ENCODE measurements at regions not wholly inside any gene's neighbourhood (a gene's known extent, or its start where the extent isn't known, plus 50 kb on each side); places are given as distances from the start of the nearest gene placed in this dataset.
"Not testable (repeated sequence)": the region's sequence is repeated elsewhere in the genome, so short reads cannot be mapped to it uniquely, and the experiment has no call there.

DNA sequence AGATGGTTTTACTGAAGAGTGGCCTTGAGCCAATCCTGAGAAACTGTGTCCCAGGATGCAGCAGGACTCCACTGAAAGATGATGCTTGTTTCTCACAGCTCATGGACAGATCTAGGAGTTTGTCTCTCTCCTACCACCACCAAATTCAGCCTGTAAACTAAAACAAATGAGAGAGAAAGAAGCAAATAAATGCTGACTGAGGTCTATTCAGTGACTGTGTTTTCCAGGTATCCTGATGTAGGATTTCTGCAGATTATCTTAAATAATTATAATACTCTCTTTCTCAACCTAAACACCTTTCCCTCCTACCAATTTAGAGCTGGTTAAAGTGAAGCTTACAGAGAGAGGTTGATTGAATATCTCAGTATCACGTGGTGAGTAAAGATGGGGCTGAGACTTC lies 599.6 kb upstream of the LCORL start:
- DNase-seq, result no peak

DNA sequence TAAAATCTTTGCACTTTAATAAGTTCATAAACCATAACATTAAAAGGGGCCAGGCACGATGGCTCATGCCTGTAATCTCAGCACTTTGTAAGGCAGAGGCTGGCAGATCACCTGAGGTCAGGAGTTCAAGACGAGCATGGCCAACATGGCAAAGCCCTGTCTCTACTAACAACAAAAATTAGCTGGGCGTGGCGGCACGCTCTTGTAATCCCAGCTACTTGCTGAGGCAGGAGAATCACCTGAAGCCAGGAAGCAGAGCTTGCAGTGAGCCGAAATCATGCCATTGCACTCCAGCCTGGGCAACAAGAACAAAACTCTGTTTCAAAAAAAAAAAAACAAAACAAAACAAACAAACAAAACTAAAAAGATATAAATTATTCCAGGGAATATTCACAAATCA lies 595.2 kb upstream of the LCORL start:
- DNase-seq, result no peak

DNA sequence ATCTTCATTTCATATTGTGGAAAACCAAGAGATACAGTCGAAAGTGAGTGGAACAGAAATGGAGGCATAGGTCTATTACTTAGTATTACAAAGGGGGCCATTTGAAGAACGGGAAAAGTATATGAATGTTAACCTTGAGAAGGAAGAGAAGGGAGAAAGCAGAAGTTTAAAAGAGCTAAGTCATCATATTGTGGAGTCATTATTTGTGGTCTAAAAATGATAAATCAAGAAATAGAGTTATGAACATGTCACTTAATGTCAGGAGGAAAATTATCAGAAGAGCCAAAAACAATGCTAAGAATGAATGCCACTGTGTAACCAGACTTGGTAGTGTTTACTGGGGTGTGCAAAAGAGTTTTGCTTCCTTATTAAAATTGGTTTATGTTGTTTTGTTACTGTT lies 589.5 kb upstream of the LCORL start:
- DNase-seq, result no peak

DNA sequence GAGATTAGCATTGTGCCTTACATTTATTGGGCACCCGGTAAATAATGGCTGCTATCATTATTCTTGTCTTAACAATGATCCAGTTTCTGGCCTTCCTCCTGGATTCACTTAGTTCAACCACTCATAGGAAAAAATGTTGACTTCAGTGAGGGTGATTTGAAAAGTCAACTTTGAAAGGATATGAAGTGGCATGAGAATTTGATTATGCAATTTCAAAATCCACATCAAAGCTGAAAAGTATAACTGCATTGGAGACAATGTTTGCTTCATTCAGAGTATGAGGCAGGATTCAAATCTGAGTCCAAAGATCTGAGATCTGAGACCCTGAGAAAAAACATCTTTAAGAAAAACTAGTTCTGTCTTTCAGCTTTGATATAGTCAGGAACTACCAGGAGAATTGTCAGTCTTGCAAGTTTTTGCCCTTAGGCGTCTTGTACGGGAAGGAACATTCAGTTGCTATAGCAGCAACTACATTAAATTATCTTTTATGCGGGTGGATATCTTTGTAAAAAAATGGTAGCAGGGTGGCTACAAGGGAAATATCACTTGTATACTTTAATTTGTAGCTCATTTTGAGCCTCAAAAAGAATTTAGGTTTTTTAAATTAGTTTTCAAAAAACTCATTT lies 587.5 kb upstream of the LCORL start:
- no peak for DNase-seq

DNA sequence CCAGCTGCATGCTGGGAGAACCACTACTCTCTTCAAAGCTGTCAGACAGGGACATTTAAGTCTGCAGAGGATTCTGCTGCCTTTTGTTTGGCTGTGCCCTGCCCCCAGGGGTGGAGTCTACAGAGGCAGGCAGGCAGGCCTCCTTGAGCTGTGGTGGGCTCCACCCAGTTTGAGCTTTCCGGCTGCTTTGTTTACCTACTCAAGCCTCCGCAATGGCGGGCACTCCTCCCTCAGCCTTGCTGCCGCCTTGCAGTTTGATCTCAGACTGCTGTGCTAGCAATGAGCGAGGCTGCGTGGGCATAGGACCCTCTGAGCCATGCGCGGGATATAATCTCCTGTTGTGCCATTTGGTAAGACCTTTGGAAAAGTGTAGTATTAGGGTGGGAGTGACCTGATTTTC lies 581.1 kb upstream of the LCORL start:
- DNase-seq, result not testable (repeated sequence)

DNA sequence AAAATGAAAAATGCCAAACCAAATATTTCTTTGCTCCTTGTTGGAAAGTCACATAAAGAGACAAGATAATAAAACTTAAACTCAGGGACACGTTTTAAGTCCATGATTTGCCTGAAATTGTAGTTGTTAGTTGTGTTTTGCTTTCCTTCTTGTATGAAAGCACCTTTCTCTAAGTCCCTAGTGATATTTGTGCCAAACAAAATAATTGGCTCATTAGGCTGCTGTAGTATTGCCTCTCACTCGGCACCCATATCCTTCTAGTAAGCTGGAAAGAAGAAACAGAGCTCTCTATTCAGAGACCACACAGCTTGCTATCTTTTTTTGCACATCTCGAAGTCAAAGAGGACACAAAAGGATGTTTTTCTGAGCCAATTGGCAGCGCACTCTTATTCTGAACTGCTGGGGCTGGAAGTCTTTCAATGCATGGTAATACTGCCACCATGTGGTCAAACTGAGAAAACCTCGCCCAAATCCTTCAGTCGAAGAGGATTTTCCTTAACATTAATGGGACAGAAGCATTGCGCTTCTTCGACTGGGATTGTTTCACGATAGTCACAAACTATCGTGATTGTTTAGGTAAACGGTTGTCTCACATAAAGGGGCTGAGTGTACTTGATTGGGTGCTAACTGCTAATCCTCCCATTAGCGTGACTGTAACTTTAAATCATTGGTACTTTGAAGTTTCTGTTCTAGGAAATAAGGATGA lies 571.9 kb upstream of the LCORL start:
- peak; percentile 80 to 82 for DNase-seq

DNA sequence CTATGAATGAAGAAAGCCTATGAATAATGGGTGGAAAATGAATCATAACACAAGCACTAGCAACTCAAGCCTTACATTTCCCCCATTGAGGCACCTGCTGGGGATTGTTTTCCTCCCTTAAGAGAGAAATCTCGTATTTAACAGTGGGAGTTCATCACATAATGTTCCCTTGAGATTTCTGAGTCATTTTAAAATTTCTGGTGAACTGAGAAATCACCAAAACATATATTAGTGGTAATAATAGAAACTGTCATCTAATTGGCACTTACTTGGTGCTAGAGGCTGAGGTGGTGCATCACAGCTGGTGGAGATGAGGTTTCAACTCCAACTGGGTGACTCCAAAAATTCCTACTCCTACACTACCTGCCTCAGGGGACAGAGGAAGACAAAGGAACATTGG lies 561.3 kb upstream of the LCORL start:
- DNase-seq, result no peak

DNA sequence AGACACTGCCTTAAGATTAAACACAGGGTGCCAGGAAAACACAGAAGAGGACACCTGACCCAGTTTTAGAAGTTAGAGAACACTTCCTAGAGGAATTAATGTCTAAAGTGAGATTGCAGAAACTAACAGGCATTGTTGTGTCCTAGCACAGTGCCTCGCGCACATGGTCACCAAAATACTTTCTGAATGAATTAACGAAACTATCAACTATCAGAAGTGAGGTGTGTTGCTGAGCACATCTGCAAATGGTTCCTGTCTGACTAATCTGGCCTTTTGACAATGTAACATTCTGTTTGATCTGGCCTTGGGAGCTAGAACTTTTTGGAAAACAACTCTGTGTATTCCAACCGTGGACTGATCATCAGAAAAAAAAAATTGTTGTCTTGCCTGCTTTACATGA lies 556.8 kb upstream of the LCORL start:
- no peak for DNase-seq

DNA sequence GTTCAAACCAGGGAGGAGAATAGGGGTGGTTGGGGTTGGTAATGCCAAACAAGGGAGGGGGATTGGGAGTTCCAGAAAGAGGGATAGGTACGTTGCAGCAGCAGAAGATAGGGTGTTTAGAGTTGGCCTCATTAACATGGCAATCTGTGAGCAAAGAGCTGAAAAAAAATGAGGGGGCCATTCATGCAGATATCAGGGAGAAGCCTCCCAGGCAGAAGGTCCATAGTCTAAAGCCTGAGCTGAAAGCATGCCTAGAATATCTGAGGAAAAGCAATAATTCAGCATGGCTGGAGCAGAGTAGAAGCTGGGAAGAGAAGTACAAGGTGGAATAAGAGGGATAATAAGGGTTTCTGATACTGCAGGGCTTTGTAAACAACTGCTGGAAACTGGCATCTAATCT lies 550.9 kb upstream of the LCORL start:
- no peak for DNase-seq

DNA sequence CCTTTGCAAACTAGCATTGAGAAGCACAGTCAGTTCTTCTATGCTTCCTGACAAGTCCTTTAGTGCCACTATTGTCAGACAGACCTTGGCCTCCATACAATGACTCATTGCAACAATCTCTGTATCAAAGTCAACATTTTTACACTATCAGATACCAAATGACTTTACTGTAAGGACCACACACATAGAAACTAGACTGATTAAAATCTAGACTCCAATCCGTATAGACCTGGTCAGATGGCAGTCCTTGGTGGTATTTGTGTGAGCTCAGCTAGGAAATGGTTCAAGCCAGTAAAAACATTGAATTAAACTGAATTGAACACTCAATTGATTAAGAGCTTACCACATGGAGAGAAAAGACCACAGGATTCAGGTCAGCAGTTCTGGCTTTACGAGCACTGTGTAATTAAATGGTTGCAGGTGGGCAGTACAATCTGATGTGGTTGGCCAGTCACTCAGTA lies 549.8 kb upstream of the LCORL start:
- DNase-seq, result no peak

DNA sequence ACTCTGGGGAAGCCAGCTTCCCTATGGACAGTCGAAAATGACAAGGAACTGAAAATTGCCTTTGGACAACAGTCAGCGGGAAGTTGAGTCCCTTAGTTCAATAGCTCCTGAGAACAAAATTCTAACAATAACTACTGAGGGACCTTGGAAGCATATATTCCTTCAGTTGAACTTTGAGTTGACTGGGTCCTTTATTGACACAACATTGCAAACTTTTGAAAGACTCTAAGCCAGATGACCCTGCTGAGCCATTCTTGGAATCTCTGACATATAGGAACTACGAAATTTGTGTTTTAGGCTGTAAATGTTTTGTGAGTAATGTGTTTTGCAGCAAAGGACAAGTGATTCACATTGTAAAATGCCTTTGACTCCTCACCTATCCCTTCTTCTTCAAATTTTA lies 548.8 kb upstream of the LCORL start:
- no peak for DNase-seq

DNA sequence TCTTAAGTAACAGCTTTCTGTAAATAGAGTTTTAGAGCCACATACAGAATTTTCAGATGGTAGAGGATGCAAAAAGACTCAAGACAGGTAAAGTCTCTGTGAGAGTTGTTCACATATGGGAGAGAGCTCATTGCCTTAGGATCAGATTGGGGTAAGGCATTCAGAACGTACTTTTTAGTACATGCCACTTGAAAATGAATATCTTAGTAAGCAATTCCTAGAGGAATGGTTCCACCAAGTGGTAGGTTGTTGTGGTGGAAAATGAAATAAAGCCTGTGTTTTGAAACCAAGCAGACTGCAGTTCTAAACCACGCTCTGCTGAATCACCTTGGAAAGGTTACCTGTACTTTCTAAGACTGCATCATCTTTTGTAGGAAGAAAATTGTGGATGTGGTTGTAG lies 547.0 kb upstream of the LCORL start:
- DNase-seq, result peak in 1 of 2 experiments; percentile 4

DNA sequence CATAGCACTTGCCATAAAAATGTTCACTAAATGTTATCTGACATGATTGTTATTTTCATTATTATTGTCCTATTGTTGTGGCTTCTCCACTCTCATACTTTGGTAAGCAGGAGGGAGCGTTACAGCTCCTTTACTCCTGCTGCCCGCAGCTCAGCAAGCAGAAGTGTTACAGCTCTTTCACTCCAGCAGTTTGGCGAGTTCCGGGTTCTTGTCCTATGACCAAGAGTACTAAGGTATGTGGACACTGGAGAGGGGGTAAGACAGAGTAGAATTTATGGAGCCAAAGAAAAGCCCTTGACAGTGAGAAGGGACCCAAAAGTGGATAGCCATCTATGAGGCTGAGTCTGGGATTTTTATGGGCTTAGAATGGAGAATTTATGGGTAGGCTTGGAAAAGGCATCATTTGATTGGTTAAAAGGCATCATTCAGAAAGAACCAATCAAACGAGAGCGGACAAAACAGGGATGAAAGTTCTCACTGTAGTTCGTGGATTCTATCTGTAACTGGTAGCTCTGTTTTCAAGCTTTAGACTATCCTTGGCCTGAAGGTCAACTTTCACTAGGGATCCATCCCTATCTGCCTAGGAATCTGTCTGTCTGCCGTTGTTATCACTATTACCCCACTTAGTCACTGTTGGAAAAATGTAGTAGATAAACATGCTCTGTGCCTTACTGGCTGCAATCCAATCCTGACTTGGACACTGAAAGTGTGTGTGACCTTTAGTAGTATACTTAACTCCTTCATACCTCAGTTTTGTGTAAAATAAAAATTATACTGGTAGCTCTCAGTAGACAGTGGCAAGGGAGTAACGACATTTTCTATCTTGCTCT lies 545.6 kb upstream of the LCORL start:
- no peak for DNase-seq

DNA sequence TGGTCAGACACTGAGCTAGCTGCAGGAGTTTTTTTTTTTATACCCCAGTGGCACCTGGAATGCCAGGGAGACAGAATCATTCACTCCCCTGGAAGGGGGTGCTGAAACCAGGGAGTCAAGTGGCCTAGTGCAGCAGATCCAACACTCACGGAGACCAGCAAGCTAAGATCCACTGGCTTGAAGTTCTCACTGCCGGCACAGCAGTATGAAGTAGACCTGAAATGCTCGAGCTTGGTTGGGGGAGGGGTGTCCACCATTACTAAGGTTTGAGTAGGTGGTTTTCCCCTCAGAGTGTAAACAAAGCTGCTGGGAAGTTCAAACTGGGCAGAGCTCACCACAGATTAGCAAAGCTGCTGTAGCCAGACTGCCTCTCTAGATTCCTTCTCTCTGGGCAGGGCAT lies 537.9 kb upstream of the LCORL start:
- DNase-seq, result no peak

DNA sequence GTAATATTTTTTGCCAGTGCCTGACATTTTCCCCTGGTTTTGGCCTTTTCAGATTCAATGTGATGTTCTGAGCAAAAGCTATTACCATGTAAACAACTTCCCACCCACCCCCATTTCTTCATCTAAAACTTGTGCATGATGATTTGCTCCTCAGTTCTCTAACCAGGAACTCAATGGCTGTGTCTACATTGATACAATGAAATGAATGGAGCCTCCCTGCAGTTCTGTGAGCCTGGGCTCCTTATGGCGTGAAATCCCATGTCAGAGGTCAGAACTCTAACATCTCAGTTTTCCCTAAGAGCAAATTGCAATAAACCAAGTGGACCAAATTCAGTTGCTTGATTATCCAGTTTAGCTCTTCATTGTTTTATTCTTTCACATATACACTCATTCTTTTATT lies 534.8 kb upstream of the LCORL start:
- no peak for DNase-seq

DNA sequence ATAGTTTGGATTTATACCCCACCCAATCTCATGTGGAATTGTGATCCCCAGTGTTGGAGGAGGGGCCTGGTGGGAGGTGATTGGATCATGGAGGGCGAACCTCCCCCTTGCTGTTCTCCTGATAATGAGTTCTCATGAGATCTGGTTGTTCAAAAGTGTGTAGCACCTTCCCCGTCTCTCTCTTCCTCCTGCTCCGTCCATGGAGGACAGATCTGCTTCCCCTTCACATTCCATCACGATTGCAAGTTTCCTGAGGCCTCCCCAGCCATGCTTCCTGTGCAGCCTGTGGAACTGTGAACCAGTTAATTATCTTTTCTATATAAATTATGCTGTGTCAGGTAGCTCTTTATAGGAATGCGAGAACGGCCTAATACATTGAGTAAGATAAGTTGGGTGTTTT lies 518.8 kb upstream of the LCORL start:
- DNase-seq, result no peak

DNA sequence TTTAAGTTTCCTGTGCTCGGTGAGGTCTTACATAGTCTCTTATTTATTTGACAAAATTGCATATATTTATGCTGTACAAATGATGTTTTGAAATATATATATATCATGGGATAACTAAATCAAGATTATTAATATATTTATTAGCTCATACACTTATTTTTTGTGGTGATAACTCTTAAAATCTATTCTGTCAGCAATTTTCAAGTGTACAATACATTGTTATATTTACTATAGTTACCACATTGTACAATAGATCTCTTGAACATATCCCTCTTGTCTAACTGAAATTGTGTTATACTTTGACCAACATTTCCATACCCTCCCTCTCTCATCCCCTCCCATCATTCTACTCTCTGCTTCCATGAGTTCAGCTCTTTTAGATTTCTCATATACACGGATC lies 516.6 kb upstream of the LCORL start:
- no peak for DNase-seq

DNA sequence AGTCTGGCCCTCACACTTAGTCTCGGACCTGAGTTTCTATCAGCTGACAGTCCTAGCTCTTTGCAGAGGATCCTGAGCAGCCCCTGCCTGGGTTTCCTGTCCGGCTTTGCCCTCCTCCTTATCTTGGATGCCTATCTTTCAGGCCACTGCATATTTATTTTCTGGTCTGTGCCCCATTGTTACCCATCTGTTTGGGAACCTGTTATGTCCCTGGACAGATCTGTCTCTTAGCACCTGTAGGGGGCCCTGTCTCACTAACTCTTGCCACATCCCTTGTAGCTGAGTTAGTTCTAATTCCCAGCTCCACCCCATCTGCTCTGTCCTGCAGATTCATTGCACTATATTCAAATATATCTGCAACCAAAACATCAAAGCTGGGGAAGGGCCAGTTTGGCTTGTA lies 514.9 kb upstream of the LCORL start:
- no peak for DNase-seq

DNA sequence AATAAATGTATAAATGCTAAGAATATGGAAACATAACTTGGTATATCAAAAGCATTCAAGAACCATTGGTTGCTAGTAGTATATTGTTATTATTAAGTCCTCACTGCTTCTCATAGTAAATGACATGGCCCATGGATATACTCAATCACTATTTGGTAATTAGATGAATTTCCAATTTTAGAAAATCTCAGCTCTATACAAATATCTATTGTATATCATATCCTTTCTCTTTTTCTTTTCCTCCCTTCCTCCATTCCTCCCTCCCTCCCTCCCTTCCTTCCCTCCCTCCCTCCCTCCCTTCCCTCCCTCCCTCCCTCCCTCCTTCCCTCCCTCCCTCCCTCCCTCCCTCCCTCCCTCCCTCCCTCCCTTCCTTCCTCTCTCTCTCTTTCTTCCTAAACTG lies 514.4 kb upstream of the LCORL start:
- no peak for DNase-seq

DNA sequence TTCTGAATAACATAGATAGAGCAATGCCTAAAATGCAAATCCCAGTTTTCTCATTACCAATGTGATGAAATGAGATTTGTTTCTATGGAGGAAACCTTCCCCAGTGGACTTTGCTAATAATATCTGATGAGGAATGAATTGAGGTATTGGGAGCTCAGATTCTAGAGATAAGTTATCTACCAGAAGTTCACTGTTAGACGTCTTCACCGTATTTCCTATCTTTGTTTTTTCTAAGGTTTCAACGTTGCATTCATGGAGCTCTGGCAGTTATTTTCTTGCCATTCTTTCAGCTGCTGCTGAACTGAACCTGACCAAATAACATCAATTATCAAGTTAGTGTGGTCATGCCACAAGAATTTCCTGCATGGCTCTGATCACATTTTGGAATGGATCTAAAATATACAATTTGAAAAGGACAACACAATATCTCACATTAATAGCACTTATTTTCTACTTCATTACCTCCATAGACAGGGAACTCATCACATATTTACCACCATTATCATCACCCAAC lies 511.8 kb upstream of the LCORL start:
- DNase-seq, result no peak

DNA sequence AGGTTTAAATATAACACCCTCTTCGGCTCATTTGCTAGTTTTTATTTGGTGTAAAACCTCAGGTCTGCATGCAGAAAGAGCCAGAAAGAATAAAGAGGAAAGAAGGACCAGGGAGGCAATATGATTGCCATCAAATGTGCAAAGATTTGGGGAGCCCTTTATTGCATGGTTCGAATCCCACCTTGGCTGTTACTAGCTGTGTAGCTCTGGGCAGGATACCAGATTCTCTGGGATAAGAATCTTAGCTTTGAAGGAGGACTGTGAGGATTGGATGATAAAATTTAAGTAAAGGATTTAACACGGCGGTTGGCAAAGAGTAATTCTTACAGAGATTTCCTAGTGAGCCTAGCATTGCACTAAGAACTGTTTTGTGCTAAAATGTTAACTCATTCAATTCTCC lies 510.2 kb upstream of the LCORL start:
- no peak for DNase-seq

DNA sequence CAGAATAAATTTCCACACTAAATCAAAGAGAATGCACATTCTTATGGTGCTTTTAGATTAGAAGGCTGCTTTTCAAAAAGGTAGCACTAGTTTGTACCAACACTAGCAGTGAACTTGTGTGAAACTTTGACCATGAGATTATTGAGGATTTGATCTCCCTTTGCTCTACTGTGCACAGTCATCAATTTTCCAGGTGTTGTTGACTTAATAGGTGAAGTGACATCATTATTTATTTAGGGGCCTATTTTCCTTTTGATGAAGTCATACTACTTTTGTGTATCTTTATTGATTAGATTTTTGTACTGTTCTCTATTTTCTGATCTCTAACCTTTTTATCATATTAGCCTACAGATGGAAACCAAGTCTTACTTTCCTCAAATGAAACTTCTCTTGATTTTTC lies 507.9 kb upstream of the LCORL start:
- no peak for DNase-seq

DNA sequence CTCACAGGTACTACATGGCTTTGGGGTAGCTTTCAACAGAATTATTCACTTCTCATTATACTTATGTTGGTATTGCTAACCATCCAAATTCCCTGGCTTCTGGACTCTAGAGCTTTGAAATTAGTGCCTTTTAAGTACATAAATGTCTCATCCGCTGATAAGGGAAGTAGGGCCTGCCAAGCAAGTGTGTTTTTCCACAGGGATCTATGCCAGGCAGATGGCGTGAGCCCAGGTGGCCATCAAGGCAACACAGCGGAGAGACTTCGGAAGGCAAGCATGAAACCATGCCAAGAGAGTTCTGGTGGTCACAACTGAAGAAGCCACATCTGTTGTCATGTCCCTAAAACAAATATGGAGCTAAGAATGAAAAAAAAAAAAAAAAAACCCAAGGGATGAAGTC lies 503.1 kb upstream of the LCORL start:
- no peak for DNase-seq

DNA sequence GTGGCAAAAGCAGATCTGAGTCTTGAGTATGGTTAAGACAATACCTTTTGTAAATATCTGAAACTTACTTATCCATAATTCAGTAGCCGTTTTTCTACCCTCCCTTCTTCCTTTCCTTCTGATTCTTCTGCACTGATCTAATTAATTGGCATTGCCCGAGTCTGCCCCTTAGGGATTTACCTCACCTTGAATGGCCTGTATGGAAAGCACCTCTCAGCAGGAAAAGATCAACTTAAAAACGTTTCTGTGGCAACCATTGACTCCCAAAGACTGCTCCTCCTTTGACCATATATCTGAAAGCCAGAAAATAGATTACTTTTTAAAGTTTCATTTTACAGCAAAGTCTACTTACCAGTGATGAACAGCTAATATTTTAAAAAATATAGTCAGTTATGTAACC lies 496.5 kb upstream of the LCORL start:
- no peak for DNase-seq

Data from Kasumi-1 (cell line).